H1 (cell line): ENCODE measurements at regions not wholly inside any gene's neighbourhood (a gene's known extent, or its start where the extent isn't known, plus 50 kb on each side); places are given as distances from the start of the nearest gene placed in this dataset.

ENCODE experiments used
- BRCA1 ChIP-seq: IDR thresholded peaks from 2 replicates; pipeline ENCODE4 v1.6.1; 2012; ENCODE audit warnings: low read depth, low read length, improper control_type of control experiment
- EZH2 ChIP-seq: fragments of 200-600 bp; sonication (generic); IDR thresholded peaks from 2 replicates; pipeline ENCODE4 v1.7.1; 2012; ENCODE audit warnings: low read depth, mild to moderate bottlenecking, moderate library complexity, low read length, inconsistent platforms; ENCODE audit not compliant: severe bottlenecking
- POLR2A ChIP-seq, 2 experiments: IDR thresholded peaks; 1 replicate in 1 of 2; 2 replicates in 1 of 2; pipeline ENCODE4 v1.6.1; 2011; ENCODE audit warnings: low read depth in 2 of 2, low read length in 2 of 2, mild to moderate bottlenecking in 2 of 2; ENCODE audit errors: control extremely low read depth in 1 of 2
- RAD21 ChIP-seq, 2 experiments: IDR thresholded peaks in 1 of 2; conservative IDR thresholded peaks in 1 of 2; 2 replicates each; pipeline ENCODE4 v1.6.1; 2011; ENCODE audit warnings: low read depth in 2 of 2, low read length in 2 of 2, improper control_type of control experiment in 1 of 2, inconsistent platforms in 1 of 2, mild to moderate bottlenecking in 1 of 2, moderate library complexity in 1 of 2
- SP1 ChIP-seq: IDR thresholded peaks from 2 replicates; pipeline ENCODE4 v1.6.1; 2011; ENCODE audit warnings: low read depth, low read length
- TF ChIP-seq, protein P1 (sequence below), 3 experiments: IDR thresholded peaks; 1 replicate in 2 of 3; 2 replicates in 1 of 3; pipeline versions ENCODE4 v1.5.1 to v1.6.1; 2011; ENCODE audit warnings: low read length in 3 of 3, mild to moderate bottlenecking in 3 of 3, inconsistent platforms in 2 of 3, low read depth in 1 of 3, moderate library complexity in 1 of 3; ENCODE audit not compliant: insufficient read depth in 1 of 3; ENCODE audit errors: control extremely low read depth in 1 of 3

DNA sequence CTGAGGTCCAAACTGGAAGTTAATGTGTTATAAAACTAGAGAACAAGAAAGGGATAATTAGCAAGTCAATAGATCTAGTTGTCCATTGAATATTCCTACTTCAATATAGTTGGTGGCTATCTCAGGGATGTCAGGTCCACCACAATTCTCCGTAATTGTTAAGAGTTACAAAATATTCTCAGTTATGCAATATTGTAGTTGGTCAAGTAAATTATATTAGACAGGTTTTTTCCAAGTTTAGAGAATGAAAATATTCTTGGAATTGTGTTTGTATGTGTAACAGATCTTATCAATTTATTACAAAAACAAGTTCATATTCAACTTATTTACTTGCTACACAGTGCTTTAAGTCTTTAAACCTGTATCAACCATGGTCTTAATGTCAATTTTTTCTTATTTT is 547.4 kb downstream of the SPRY1 start:
- TF ChIP-seq, protein P1, sequence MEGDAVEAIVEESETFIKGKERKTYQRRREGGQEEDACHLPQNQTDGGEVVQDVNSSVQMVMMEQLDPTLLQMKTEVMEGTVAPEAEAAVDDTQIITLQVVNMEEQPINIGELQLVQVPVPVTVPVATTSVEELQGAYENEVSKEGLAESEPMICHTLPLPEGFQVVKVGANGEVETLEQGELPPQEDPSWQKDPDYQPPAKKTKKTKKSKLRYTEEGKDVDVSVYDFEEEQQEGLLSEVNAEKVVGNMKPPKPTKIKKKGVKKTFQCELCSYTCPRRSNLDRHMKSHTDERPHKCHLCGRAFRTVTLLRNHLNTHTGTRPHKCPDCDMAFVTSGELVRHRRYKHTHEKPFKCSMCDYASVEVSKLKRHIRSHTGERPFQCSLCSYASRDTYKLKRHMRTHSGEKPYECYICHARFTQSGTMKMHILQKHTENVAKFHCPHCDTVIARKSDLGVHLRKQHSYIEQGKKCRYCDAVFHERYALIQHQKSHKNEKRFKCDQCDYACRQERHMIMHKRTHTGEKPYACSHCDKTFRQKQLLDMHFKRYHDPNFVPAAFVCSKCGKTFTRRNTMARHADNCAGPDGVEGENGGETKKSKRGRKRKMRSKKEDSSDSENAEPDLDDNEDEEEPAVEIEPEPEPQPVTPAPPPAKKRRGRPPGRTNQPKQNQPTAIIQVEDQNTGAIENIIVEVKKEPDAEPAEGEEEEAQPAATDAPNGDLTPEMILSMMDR (IDR thresholded peaks at IDR 0.05; ENCODE audit: control extremely low read depth in 1 of 3, insufficient read depth in 1 of 3, low read depth in 1 of 3, low read length in 3 of 3), result no peak
- TF ChIP-seq SP1, result no peak
- no peak for TF ChIP-seq EZH2
- no peak for TF ChIP-seq BRCA1
- no peak for TF ChIP-seq POLR2A (IDR thresholded peaks at IDR 0.05; ENCODE audit: control extremely low read depth in 1 of 2, low read depth in 2 of 2, low read length in 2 of 2)
- no peak for TF ChIP-seq RAD21 (IDR thresholded peaks at IDR 0.05 in 1 of 2, conservative IDR thresholded peaks at IDR 0.05 in 1 of 2; ENCODE audit: low read depth in 2 of 2, low read length in 2 of 2)
